GDM1 (cell line): ENCODE measurements at regions not wholly inside any gene's neighbourhood (a gene's known extent, or its start where the extent isn't known, plus 50 kb on each side); places are given as distances from the start of the nearest gene placed in this dataset.
A peak's percentile ranks its signal among the peaks of the same experiment; 100 is the strongest.

Experiments
- DNase-seq: peaks from one replicate; lab custom pipeline; 2025; lab: John Stamatoyannopoulos, UW

DNA sequence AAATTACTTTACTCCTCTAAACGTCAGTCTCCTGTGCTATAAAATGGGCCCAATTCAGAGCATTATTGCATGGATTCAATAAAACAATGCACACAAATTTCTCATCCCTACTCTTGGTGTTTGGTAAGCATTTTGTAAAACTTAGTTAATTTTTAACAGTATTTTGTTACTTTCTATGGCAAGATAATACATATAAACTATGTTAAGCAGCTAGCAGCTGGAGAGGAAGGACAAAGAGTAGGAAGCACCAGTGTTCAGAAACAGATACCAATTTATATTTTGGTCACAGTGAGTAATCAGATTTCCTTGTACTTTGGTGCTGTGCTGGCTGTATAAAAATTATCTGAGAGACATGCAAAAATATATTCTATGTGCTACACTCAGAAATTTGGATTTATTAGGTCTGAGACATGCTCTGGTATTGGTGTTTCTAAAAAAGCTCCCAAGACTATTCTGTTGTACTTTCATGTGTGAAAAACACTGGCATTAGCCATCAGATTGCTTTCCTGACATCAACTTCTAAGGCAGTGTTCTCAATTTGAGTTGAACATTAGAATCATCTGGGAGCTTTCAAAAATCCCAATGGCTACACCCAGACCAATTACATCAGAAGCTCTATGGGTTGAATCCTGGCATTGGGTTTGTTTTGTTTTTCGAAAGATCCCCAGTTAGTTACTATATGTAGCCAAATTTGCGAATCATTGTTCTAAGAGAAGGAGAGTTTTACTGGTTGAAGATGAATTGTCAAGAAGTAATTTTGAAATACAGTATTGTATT lies 100.3 kb upstream of the C1orf87 start:
- no peak for DNase-seq

DNA sequence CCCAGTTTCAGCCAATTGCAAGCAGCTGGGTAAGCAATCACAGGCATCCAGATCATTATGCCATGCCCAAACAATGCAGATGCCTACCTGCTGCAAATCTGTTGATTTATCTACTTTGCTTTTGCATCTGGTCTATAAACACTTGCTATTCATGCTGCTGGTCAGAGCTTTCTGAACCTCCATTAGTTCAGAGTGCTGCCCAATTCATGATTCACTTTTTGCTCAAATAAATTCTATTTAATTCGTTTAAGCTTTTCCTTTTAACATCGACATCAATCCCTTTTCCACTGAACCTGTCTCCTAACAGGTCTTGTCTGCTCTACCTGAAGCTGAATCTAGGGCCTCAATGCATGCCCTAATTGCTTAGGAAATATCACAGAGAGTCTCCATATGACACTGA lies 99.4 kb upstream of the C1orf87 start:
- no peak for DNase-seq

DNA sequence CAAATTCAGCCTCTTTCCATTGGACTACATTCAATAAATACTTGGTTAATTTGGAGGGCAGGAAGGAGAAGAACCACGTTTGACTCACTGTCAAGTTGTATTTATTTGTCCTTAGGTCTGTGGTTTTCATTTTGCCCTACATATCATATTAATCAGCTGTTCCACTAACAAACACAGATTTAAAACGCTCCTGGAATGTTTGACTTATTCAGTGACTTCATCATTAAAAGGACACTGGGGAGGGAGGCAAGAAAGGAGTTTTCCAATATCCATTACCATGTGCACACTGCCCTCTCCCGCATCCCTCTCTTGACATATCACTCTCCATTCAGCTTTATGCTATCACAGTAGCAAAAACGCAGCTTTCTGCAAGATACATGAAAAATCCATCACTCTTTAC lies 98.2 kb upstream of the C1orf87 start:
- DNase-seq: no peak

DNA sequence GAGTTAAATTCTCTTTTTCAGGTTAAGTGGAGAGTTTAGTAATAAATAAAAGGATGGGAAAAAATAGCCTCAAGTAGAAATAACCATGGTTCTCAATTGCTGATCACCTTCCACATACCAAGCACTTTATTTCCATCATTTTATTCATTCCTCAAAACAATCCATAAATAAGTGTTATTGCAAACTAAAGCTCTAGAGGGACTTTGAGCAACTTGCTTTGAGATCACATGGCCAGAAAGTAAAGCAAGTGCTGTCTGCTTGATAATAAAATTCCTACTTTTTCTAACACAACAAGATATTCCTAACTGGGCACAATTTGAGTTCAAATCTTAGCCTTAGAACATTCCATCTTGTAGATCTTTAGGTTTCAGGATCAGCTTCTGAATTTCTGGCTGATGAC lies 97.1 kb upstream of the C1orf87 start:
- no peak for DNase-seq

DNA sequence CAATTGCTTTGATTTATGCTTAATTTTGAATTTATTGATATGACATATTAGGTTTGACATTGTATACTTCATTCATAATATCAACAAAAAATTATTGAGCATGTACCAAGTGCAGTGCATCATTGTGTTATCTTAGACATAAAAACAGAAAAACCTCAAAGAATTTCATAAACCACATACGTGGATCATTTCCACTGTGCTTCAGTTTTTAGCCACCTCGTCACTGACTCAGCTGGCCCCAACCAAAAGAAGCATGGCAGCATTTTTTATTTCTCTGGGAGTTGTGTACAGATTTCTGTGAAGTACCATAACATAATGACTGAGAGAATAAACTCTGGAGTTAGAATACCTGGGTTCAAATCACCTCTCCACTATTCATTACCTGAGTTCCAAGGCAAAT lies 95.6 kb upstream of the C1orf87 start:
- no peak for DNase-seq

DNA sequence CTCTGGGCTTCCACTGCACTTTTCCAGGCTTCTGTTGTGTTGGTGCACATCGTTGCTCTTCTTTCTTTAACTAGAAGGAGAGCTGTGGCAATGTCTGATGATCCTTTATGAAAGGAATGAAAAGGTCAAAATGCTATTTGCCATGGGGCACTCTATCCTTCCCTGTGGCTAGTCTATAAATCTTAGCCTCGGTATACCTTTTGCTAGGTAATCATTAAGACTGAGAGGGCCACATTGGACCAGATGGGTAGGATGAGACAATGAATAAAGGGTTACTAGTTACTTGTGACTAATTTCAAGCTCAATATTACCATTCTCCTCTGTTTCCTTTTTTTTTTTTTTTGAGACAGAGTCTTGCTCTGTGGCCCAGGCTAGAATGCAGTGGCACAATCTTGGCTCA lies 89.4 kb upstream of the C1orf87 start:
- no peak for DNase-seq

DNA sequence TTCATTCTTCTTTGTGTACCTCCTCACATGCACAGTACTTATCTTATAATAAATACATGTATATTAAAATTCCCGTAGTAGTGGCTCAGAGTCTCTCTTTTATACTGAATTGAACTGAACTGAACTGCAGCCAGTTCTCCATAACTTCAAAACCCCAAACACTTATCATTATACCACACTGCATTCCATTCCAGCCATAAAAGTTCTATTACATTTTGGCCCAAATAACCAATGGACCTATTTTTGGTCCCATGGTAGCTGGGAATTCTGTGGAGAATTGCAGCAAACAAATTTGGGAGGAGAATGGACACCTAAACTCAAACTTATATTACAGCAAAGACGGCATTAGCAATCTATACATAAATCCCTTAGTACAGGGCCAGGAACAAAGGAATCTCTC lies 86.6 kb upstream of the C1orf87 start:
- DNase-seq: no peak

DNA sequence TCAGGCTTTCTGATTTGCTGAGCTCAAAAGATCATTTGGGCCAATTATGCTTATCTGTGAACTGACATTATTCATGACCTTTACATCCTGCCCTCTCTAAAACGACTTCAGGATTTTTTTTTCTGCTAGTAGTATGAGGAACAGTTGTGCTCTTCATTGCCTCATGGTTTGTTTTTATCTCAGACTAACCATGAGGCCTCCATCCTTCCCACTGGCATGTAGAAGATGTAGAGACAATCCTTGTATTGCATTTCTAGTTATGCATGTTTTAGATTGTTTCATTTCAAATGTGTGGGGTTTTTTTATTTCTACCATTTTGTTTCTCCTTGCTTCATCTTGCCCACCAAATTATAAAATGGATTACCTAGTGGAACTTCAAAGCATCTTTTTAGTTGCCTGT lies 82.8 kb upstream of the C1orf87 start:
- no peak for DNase-seq

DNA sequence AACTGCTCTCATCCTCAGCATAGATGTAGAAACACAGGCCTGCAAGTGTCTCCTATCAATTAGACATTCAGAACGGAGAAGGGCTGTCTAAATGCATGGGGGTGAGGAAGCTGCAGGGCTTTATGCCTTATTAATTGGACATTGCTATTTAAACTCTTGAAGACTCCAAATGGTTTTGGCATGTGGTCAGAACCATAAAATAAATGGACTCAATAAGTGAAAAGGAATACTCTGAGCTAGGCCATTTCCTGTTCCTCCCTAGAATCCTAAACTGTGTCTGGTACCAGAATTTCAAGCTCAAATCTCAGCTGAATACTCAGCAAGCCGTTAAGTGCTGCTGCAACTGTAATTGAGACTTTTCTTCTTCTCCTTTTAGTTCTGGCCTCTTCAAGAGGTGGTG lies 80.4 kb upstream of the C1orf87 start:
- DNase-seq: no peak

DNA sequence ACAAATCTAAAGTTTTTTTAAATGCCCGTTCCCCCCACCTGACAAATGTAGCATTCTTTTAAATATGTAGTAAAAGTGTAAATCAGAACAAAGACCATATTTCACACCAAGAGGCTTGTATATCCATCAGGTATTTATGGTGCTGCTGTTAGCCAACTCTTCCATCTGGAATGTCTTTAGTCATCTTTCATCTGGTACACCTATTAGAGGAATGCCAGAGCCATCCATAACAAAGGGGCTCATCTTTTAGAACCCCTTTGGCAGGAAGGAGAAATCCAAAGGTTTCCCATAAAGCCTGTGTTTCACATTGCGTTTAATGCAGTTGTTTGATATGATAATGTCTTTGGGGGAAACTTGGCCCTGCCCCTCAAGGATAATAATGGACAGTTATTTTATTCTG lies 79.3 kb upstream of the C1orf87 start:
- no peak for DNase-seq

DNA sequence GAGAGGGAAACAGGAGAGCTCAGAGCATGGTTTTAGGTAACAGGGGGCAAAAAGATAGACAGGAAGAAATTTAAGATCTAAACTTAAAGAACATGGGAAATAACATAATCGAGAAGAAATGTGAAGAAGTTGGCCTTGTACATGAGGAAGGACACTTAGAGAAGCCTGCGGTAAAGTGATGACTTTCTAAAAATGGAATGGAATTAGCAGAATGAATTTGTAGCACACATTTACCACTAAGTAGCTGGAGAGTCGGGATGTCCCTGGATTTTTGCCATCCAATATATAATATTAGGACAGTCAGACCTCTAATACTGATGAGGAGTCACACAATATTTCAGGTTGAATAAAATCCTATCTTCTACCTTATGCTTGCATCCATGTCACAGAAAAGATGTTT lies 77.7 kb upstream of the C1orf87 start:
- DNase-seq: no peak

DNA sequence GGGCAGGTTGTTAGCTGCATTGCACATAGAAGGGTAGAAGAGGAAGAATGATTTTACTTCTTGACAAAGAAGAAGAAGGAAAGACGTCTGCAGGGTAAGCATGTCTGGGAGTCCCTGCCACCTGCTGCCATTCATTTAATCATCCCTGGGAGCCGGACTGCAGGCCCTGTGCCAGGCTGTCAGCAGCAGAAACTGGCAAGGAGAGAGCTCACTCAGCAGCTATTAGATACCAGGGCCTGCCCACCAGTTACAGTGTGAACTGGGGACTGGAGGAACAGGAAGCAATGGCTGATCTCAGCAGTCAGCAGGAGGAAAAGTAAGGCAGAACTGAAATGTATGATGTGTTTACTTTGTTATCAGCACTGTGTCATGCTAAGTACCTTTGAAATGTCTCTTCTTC lies 75.7 kb upstream of the C1orf87 start:
- no peak for DNase-seq

DNA sequence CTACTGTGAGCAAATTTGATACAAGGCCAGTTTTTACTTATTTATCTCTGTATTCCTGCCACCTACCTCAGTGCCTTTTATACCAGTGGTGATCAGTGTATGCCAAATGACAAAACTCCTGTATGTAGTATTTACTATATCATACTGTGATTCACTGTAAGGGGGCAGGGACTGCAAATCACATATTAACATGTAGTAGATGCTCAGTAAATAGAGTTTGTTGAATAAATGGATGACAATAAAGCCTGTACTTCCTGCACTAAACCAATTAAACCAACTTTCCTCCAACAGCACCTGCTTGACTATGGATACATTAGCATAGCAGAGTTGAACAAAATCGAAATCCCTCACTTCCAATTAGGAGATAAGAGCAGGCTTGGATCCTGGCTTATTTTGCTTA lies 73.3 kb upstream of the C1orf87 start:
- no peak for DNase-seq

DNA sequence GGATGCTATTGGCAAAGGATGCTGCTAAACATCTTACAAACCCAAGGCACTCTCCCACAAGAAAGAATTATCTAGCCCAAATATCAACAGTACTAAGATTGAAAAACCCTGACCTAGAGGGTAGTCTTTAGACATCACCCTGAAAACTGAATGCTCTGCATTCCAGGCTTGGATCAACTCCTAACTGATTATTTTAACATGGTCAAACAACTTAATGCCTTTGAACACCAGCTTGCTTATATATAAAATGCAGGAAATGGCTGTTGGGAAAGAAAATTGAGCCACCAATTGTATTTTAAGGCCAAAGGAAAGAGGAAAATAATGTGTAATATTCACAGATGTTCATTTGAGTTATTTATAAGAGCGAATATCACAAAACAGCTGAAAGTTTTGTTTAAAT lies 72.2 kb upstream of the C1orf87 start:
- DNase-seq: no peak

DNA sequence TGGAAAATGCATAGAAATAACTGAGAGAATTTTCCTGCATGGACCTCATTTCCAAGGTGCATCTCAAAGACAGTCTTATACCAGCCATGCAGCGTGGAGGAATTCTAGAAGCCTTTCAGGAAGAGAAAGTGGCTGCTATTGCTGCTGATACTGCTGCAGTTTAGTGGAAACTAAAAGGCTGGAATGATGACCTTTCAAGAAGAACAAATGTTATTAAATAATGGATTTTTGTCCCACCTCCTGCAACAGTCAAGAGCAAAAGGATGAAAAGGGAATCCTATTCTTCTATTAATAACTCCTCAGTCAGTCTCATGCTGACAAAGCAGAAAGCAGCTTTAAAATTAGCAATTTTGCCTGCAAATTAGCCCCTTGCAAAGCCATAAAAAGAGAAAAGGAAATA lies 68.2 kb upstream of the C1orf87 start:
- no peak for DNase-seq

DNA sequence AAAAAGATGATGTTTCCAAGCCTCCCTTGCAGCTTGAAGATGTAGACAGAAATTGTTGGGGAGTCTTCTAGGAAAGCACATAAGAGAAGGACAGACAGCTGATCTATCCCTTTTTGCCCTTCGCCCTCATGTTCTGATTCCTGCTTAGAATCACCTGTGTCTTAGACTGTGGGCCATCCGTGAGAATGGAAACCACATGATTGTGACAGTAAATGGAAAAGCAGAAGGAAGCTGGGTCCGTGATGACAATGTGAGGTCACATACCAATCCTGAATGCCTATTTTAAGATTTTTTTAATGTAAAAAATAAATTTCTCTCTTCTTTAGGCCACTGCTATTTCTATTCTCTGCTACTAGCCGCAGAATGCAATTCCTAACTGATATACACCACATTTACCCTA lies 67.7 kb upstream of the C1orf87 start:
- DNase-seq: no peak

DNA sequence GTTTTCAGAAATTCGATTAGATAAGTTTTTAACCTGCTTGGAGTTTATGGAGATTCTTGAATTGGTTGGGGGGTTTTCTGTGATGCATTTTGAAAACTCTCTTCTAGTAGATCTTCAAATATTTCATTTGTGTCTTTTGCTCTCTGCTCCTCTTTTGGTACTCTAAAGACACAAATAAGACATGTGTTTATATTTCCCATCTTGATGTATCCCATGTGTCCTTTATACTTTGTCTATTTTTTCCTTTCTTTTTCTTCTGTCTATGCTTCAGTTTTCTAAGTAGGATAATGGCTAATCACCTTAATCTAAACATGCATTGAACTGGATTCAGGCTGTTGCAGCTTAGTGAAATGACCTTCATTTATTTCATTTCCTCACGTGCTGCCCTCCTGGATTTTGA lies 63.8 kb upstream of the C1orf87 start:
- no peak for DNase-seq

DNA sequence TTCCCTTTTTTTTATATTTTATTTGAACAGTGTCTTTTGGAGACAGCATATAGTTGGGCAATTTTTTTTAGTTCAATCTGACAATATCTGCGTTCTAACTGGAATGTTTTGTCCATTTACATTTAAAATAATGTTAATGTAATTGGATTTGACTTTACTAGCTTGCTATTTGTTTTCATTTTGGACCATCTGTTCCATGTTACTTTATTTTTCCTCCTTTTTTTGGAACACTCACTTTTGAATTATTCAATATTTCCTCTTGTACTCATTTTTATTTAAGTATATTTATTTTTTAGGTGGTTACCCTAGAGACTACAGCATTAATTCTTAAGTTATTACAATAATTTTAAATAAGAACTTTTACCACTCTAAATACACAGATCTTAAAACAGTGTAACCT lies 62.8 kb upstream of the C1orf87 start:
- DNase-seq: no peak

DNA sequence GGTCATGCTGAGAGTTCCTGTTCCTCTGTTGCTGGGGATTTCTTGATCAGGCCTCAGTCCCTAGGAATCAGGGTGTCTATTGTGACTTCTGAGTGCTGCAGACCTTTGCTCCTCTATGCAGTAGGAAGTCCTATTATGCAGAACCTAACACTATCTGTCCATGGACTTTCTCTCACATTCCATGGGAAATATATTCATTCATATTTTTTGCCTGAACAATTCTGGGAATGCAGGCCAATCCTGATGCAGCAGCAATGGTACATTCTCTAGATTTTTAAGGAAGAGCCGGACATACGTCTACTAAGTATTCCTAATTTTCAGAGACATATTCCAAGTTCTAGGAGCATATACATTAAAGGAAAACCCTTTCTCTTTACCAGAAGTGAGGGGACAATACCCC lies 61.1 kb upstream of the C1orf87 start:
- DNase-seq: no peak

DNA sequence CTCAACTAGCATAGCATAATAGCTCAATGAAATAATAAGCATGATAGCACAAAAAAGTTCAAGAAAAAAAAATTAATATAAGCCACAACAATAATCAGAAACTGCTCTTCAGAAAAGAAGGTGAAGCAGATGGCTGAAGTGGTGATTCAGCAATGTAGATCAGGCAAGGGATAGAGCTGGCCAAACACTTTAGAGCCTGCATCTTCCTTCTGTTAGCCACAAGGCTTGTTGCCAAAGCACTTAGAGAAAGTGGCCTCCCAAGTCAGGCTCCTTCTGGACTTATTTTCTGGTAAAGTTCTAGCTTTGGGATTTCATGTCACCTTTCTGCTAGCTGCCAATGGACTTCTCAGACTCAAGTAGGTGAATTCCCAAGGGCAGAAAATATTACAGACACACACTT lies 60.3 kb upstream of the C1orf87 start:
- no peak for DNase-seq

DNA sequence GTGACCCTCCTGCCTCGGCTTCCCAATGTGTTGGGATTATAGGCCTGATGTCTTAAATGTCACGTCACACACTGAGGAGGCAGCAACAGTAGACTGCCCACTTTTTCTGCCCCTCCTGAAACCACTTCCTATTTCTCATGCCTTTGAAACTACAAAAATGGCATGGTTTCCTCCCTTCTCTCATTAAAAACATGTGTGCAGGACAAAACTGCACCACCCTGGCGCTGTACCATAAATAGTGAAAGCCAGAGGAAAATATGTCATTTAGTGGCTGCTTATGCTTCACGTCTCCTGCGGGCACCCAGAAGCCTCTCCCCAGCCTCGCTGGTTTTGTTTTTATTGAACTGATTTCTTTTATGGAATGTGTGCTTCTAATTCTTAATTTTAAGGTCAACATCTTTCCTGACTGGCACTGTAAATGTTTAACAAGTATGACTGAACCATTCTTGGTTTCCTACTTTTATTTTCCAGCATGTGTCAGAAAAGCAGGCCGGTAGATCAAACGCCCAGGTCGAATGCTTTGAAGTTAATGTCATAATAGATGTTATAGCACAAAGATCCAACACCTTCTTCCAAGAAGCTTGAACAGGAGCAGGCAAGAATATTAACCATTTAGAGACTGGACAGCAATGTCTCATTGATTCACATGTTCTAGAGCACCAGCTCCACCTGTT lies 59.6 kb upstream of the C1orf87 start:
- peak; percentile 41 for DNase-seq

DNA sequence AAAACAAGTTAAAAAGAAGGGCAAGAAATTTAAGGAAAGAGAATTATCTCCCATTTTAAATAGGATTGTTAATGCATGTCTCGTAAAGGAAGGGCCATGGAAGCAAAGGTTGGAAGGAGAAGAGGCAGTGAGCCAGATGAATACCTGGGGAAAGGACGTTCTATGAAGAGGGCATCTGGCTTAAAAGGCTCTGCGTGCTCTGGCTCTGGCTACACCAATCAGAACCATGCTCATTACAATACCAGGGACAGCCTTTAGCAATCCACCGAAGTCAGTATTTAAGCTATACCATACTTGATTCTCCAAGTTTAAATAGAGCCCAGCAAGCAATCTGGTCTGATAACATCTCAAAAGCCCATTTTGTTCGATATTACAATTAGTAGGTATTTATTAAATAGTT lies 58.5 kb upstream of the C1orf87 start:
- no peak for DNase-seq

DNA sequence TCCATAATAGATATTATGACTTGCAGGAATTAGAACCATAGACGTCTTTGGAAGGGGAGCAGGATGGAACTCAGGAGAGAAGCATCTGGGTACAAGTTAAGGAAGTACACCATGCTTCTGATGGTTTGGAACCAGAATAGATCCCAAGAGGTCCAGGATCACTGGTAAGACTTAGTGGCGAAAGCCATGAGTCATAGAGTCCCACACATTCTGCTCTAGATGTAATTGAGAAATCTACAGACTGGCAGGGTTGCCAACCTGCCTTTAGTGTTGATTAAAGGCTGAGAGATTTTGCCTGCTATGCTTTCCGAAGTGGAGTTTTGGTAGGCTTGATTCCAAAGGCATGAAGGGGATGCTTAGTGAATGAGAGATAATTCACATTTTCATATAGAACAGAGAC lies 57.1 kb upstream of the C1orf87 start:
- DNase-seq: no peak

DNA sequence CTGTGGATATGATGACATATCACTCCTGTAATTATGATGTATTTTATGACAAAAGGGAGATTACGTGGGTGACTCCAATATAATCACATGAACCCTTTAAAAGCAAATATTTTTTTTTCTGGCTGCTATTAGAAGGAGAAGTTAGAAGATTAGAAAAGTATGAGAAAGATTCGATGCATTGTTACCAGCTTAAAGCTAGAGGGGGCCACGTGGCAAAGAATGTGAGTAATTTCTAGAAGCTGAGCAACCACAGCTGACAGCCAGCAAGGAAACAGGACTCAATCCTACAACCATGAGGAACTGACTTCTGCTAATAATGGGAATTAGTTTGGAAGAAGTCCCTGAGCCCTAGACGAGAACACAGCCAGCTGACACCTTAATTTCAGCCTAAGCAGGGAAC lies 56.3 kb upstream of the C1orf87 start:
- DNase-seq: no peak
